ENCODE measurements at regions not wholly inside any gene's neighbourhood (a gene's known extent, or its start where the extent isn't known, plus 50 kb on each side); places are given as distances from the start of the nearest gene placed in this dataset.

DNA sequence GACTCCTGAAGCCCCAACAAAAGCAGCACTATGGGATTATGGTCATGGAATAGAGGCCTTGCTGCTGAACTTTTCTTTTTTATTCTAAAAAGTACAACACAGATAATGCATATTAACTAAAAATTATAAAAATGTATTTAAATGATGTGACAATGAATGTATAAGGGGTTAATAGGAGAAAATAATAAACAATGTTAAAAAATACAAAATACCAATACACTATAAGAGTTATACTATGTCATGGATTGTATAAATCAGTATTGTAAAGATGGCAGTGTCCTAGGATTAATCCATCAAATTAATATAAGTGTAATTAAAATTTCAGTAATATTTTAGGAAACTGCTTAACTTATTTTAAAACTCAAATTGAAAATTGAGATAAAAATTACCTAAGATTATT lies 58.3 kb upstream of the TOP3B start:
- DNase-seq (ENCODE audit: low read depth in 2 of 2): no peak

DNA sequence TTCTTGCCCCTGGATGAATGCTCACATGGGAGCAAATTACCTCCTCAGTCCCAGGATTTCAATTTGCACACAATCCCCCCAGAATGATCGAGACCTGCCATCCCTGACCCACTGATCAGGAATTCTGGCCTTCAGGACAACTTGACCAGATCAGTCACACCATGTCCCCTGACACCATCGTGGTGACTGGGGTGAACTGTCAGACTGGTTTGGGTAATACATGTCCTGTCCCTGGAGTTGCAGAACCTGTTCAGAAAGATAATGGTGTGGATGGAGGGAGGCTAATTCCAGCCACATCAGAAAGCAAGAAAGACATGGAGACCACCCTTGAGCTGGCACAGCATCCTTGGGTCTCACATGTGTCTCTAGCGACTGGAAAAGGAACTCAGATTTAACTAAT lies 57.9 kb upstream of the TOP3B start:
- no peak for DNase-seq (ENCODE audit: low read depth in 2 of 2)

DNA sequence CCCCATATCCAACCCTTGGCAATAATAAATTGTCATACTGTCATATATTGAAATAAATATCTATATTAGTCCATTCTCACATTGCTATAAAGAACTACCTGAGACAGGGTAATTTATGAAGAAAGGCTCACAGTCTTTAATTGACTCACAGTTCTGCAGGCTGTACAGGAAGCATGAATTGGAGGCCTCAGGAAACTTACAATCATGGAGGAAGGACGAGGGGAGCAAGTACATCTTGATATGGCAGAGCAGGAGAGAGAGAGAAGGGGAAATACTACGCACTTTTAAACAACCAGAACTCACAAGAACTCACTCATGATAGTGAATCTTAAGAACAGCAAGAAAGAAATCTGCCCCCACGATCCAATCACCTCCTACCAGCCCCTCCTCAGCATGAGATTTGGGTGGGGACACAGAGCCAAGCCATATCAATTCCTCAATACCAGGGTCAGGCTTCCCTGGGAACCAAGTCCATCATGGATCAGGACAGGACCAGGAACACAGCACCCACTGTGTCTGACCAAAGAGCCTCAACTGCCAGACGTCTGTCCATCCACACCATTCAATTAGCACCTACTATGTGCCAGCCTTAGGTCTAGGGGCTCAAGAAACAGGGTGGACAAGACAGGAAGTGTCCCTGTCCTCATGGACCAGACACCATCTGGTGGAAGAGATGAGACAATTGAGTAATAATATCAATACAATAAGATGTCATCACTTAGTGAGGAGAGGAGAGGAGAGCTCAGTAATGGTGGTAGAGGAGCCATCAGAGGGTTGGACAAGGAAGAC lies 56.9 kb upstream of the TOP3B start:
- DNase-seq (ENCODE audit: low read depth in 2 of 2): no peak

DNA sequence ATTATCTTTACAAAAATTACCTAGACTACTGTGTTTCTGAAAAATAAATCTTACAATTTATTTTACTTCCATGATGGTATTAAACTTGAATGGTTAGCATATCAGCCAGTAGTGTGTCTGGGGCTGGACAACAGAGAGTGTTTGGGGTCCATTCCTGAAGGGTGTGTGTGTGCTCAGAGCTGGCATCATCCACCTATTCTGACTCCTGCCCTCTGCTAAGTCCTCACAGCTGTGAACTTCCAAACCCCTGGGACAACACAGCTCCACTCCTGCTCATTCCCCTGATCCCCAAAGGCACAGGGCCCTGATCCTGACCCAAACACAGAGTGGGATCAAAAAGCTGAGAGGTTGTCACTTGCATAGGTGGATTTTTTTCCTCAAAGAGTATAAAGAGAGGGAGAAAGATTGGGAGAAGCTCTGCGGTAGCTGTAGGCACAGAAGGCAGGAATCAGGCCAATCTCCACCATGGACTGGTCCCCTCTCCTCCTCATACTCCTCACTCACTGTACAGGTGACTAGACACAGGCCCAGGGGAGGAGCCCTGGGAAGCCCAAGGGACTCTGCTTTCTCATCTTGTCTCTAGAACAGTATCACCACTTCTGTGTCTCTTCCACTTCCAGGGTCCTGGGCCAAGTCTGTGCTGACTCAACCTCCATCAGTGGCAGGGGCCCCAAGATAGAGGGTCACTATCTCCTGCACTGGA lies 55.7 kb upstream of the TOP3B start:
- DNase-seq (ENCODE audit: low read depth in 2 of 2): no peak

GRCh38 chr22:22037740-22038139 lies 55.2 kb upstream of the TOP3B start:
- peak; percentile 7 to 48 for DNase-seq (ENCODE audit: low read depth in 2 of 2)

- peak; percentile 50 to 57 for DNase-seq (ENCODE audit: low read depth in 2 of 2)
These were observed 54.6 kb upstream of the TOP3B start for GRCh38 chr22:22037229-22037628.

DNA sequence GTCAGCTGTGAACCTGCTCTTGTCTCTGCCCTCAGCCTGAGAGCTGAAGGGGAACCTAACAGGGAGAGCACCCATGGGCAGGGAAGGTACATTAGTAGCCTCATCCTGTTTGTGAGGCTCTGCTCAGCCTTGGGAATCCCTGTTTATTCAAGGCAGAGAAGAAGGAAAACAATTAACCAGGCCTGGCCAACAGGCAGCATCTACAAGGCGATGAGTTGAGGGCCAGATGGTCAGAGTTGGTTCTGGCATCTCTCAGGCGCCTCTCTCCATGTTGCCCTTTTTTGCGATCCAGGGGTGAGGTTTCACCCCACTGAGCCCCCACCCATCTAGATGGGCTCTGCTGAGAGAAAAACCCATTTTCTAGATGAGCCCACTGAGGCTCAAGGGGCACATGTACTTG lies 54.0 kb upstream of the TOP3B start:
- DNase-seq (ENCODE audit: low read depth in 2 of 2): no peak

DNA sequence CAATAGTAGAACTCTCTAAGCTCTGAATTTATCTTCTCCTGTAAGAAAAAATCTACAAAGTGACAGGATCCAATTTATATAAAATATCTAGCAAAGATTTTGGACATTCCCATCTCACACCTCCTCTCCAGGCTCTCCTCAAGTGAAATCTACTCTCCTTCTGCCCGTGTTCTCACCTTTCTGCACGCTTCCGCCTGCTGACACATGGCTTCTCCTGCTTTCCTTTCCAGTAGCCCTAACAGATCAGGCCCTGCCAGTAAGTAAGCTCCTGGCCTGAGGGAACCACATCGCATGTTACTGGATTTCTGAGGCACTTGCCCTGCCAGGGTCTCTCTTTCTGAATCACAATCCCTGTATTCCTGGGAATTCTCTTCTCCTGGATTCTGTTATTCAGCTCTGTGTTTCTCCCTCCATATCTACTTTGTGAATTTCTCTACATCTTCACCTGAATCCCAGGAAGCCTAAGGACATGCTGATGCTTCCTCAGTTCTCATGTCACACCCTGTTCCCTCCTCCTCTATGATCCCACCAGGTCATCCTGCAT lies 53.3 kb upstream of the TOP3B start:
- no peak for DNase-seq (ENCODE audit: low read depth in 2 of 2)

DNA sequence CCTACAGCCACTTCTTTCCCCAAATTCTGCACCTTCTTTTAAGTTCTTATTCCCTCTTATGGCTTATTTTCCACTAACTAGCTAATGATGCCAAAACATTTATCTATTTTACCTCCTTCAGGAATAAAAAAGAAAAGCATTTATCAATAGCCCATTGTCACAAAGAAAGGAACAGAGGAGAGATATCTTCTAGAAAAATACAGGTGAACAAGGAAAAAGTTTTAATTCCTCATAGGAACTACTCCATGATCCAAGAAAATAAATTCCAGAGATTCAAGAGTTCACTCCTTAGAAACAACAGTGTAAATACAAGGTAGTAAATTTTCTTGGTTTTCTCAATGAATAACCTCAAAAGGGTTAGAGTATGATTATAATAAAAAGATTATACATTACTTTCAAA lies 52.6 kb upstream of the TOP3B start:
- no peak for DNase-seq (ENCODE audit: low read depth in 2 of 2)

- no peak for DNase-seq (ENCODE audit: low read depth in 2 of 2)
These were observed 52.0 kb upstream of the TOP3B start for GRCh38 chr22:22034469-22035132.

DNA sequence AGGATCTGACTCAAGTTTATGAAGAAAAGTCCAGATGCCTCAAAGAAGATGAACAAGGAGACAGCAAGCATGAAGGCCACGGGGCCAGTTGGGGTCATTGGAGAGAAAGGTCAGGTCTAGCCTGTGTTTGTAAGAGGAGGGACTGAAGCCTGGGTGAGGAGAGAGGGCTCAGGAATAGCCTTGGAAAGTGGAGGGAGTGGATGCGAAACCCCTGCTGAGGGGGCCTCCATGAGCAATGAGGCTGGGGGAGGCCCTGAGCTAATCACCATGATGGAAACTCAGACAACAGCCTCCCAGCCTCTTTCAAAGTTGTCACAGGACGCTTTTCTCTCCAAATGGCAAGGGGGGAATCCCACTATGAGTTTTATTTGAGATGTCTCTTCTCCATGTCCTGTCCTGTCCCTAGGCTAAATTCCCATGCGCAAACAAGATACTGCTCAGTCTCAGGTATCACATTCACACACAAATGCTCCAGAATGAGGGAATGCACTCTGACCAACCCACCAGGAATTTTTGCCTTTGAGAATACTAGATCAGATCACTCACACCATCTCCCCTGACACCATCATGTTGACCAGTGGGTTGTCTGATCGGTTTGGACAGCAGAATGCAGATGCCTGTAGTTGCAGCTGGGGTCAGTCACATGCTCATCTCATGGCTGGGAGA lies 51.3 kb upstream of the TOP3B start:
- no peak for DNase-seq (ENCODE audit: low read depth in 2 of 2)

DNA sequence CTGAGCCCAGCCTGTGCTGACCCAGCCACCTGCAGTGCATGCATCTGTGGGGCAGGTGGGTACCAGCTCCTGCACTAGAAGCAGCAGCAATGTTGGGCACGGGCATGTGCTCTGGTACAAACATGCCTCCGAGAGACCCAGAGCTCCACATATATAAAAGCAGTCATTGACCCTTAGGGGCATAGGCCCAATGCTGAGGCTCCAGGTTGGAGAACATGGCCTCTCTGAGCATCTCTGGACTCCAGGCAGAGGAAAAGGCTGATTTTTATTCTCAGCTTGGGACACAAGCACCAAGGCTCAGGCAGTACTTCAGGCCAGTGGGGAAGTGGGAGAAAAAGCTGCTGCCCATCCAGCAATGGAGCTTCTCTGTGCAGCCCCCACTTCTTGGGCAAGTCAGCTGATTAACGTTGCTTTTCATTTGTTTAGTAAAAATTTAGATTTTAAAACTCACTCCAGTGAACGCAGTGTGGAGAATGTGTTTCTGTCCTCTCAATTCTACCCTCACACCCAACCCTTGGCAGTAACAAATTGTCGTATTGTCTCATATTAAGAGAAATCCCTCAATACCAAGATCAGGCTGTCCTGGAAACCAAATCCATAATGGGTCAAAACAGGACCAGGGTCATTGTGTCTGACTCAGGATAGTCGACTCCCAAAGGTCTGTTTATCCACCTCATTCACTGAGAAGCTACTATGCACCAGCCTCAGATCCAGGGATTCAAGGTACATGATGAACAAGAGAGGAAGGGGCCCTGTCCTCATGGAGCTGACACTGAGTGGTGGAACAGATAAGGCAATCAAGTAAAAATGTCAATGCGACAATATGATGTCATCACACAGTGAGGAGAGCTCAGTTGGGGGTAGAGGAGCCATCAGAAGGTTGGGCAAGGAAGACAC lies 50.6 kb upstream of the TOP3B start:
- DNase-seq (ENCODE audit: low read depth in 2 of 2): no peak

DNA sequence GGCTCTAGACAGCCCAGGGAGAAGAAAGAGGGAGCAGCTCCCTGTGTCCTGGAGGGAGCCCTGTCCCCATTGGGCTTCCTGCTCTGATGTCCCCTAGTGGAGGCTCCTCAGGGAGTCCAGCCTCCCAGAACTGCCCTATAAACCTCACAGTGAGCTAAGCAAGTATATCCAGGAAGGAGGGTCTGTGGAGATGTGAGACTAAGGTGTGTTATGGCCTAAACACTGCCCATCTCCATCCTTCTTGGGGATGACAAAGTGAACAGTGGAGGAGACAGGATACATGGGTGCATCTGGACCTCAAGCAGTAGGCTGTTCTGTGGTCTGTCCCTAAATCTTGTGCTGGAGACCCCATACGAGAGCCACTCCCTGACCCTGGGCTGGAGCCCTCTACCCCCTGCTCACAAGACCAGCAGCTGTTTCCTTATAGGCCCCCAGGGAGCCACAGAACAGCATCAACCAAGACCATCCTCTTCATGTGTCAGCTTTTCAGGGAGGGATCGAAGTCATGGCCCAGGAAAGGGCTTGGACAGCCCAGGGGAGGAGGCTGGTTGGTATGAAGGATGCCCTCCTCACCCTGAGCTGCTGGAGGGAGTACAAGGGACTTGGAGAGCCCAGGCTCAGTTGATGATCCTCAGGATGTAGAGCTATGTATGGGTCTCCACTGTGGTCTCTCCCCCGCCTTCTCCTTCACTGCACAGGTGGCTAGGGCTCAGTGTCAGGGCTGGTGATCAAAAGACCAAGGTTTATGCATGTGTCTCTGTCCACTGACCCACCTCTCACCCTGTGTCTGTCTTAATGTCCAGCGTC lies 49.7 kb upstream of the TOP3B start:
- no peak for DNase-seq (ENCODE audit: low read depth in 2 of 2)
